Osteocyte (in vitro differentiated cells): ENCODE measurements at regions not wholly inside any gene's neighbourhood (a gene's known extent, or its start where the extent isn't known, plus 50 kb on each side); places are given as distances from the start of the nearest gene placed in this dataset.

Experiments used
- DNase-seq: peaks from one replicate; pipeline ENCODE4 v3.0.0; 2021; ENCODE audit warnings: mixed read lengths; ENCODE audit not compliant: unreplicated experiment; ENCODE audit errors: extremely low spot score
- H3K27ac Mint-ChIP-seq: one replicate; pipeline ENCODE4 v1.8.0; 2021; ENCODE audit warnings: mild to moderate bottlenecking, mixed read lengths; ENCODE audit not compliant: unreplicated experiment
- H3K27me3 Mint-ChIP-seq: one replicate; pipeline ENCODE4 v1.8.0; 2021; ENCODE audit warnings: mixed read lengths; ENCODE audit not compliant: unreplicated experiment
- H3K36me3 Mint-ChIP-seq: one replicate; pipeline ENCODE4 v1.8.0; 2021; ENCODE audit warnings: mixed read lengths; ENCODE audit not compliant: unreplicated experiment
- H3K4me1 Mint-ChIP-seq: one replicate; pipeline ENCODE4 v1.8.0; 2021; ENCODE audit warnings: mixed read lengths; ENCODE audit not compliant: unreplicated experiment
- H3K4me3 Mint-ChIP-seq: one replicate; pipeline ENCODE4 v1.8.0; 2021; ENCODE audit warnings: mild to moderate bottlenecking, moderate library complexity, mixed read lengths; ENCODE audit not compliant: unreplicated experiment
- H3K9me3 Mint-ChIP-seq: one replicate; pipeline ENCODE4 v1.8.0; 2021; ENCODE audit warnings: mixed read lengths; ENCODE audit not compliant: unreplicated experiment
- CTCF ChIP-seq: fragments of 200-600 bp; sonication (generic); IDR thresholded peaks from 2 replicates; pipeline ENCODE4 v1.5.0; 2021; ENCODE audit warnings: antibody characterized with exemption, mild to moderate bottlenecking, moderate library complexity

- Mint-ChIP-seq H3K27me3 (no peaks in the 10 kb centered on the region), H3K4me1 (peaks cover 38% of the 10 kb centered on the region), H3K27ac (no peak overlapping the region), H3K9me3 (no peaks in the 10 kb centered on the region), H3K36me3 (no peaks in the 10 kb centered on the region), H3K4me3 (no peak overlapping the region)
- DNase-seq, result no peak
- no peak for TF ChIP-seq CTCF
Observed at GRCh38 chr11:13117344-13117743, 108.2 kb downstream of the RASSF10 start.

GRCh38 chr11:13118194-13118593 is 109.1 kb downstream of the RASSF10 start:
- TF ChIP-seq CTCF, result no peak
- no peak overlapping the region for H3K27ac Mint-ChIP-seq
- no peak overlapping the region for H3K4me3 Mint-ChIP-seq
- H3K36me3 Mint-ChIP-seq, result no peaks in the 10 kb centered on the region
- no peaks in the 10 kb centered on the region for H3K27me3 Mint-ChIP-seq
- no peak for DNase-seq
- peaks cover 38% of the 10 kb centered on the region for H3K4me1 Mint-ChIP-seq
- peaks cover 2% of the 10 kb centered on the region for H3K9me3 Mint-ChIP-seq

- no peak for DNase-seq
- no peak for TF ChIP-seq CTCF
- Mint-ChIP-seq H3K36me3 (no peaks in the 10 kb centered on the region), H3K4me1 (peaks cover 38% of the 10 kb centered on the region), H3K9me3 (peaks cover 6% of the 10 kb centered on the region), H3K4me3 (no peak overlapping the region), H3K27me3 (no peaks in the 10 kb centered on the region), H3K27ac (no peak overlapping the region)
Observed at GRCh38 chr11:13118650-13119049, 109.5 kb downstream of the RASSF10 start.

GRCh38 chr11:13119361-13119760 is 110.2 kb downstream of the RASSF10 start:
- no peak overlapping the region for H3K27ac Mint-ChIP-seq
- peaks cover 3% of the 10 kb centered on the region for H3K27me3 Mint-ChIP-seq
- H3K4me3 Mint-ChIP-seq, result no peak overlapping the region
- peaks cover 6% of the 10 kb centered on the region for H3K9me3 Mint-ChIP-seq
- no peaks in the 10 kb centered on the region for H3K36me3 Mint-ChIP-seq
- H3K4me1 Mint-ChIP-seq, result peaks cover 38% of the 10 kb centered on the region
- DNase-seq, result no peak
- TF ChIP-seq CTCF, result no peak

GRCh38 chr11:13119941-13120520 is 110.9 kb downstream of the RASSF10 start:
- Mint-ChIP-seq H3K4me3 (no peak overlapping the region), H3K27ac (no peak overlapping the region), H3K4me1 (peaks cover 39% of the 10 kb centered on the region), H3K36me3 (peaks cover 2% of the 10 kb centered on the region), H3K27me3 (peaks cover 3% of the 10 kb centered on the region), H3K9me3 (peaks cover 8% of the 10 kb centered on the region)
- no peak for TF ChIP-seq CTCF
- DNase-seq, result no peak
